ENCODE measurements at regions not wholly inside any gene's neighbourhood (a gene's known extent, or its start where the extent isn't known, plus 50 kb on each side); places are given as distances from the start of the nearest gene placed in this dataset.

DNA sequence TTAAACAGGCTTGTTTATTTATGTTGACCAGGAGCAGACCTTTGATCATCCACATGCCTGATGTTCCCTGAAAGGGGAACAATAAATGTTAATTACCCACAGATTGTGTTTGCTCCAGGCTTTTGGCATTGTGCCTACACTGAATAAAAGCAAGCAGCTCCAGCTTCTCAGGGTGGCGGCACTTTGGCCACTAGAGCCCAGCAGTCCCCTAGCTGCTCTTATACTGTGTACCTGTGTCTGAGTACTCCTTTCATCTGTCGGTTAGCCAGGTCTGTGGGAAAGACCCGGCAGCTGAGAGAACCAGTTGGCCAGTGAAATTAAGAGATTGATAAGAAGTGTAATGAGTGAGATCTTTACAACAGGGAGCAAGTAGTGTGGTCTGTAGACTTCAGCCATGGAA, 254.8 kb upstream of the FTMT start:
- TF ChIP-seq, protein P1, sequence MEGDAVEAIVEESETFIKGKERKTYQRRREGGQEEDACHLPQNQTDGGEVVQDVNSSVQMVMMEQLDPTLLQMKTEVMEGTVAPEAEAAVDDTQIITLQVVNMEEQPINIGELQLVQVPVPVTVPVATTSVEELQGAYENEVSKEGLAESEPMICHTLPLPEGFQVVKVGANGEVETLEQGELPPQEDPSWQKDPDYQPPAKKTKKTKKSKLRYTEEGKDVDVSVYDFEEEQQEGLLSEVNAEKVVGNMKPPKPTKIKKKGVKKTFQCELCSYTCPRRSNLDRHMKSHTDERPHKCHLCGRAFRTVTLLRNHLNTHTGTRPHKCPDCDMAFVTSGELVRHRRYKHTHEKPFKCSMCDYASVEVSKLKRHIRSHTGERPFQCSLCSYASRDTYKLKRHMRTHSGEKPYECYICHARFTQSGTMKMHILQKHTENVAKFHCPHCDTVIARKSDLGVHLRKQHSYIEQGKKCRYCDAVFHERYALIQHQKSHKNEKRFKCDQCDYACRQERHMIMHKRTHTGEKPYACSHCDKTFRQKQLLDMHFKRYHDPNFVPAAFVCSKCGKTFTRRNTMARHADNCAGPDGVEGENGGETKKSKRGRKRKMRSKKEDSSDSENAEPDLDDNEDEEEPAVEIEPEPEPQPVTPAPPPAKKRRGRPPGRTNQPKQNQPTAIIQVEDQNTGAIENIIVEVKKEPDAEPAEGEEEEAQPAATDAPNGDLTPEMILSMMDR (IDR thresholded peaks at IDR 0.05) = no peak
- no peak for TF ChIP-seq POLR2A (IDR thresholded peaks at IDR 0.05)

Data from thyroid gland (tissue), 4 donors.